GM23248 (cell line): ENCODE measurements at regions not wholly inside any gene's neighbourhood (a gene's known extent, or its start where the extent isn't known, plus 50 kb on each side); places are given as distances from the start of the nearest gene placed in this dataset.

ENCODE experiments used
- EZH2 ChIP-seq: fragments of 200-600 bp; sonication (generic); IDR thresholded peaks from 2 replicates; pipeline ENCODE4 v1.6.1; 2018; ENCODE audit warnings: antibody characterized with exemption, mild to moderate bottlenecking; ENCODE audit not compliant: insufficient read depth, poor library complexity, severe bottlenecking
- EZH2phosphoT487 ChIP-seq: fragments of 200-600 bp; sonication (generic); IDR thresholded peaks from 2 replicates; pipeline ENCODE4 v1.6.1; 2018; ENCODE audit warnings: antibody characterized with exemption, moderate library complexity, mild to moderate bottlenecking, low read depth; ENCODE audit not compliant: insufficient read depth

DNA sequence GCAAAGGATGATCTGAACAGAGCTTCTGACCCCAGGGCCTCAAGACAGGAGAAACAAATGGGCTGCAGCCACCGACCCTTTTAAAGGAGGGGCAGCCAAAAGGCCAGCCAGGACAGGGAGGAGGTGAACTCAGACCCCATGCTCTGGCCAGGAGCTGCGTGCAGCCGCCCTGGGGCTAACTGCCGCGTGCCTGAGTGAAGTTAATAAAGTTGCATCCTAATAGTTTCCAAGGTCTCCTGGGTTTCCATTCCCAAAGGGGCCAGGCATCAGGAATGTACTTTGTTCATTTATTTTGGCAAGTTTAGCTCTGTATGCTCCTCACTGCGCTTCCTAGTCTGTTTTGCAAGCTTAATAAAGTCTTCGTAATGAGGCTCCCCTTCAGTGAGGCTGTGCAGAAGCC, 60.7 kb downstream of the EN1 start:
- TF ChIP-seq EZH2phosphoT487 (no peak), EZH2 (no peak)
